ENCODE measurements at regions not wholly inside any gene's neighbourhood (a gene's known extent, or its start where the extent isn't known, plus 50 kb on each side); places are given as distances from the start of the nearest gene placed in this dataset.
"Not testable (repeated sequence)": the region's sequence is repeated elsewhere in the genome, so short reads cannot be mapped to it uniquely, and the experiment has no call there.

- no peak for DNase-seq
Observed at GRCh38 chrX:121456315-121456714, 408.9 kb downstream of the GLUD2 start.

- DNase-seq: no peak
Observed at GRCh38 chrX:121457096-121457495, 409.7 kb downstream of the GLUD2 start.

- DNase-seq: no peak
Observed at GRCh38 chrX:121479406-121479805, 432.0 kb downstream of the GLUD2 start.

- DNase-seq: no peak
Observed at GRCh38 chrX:121496966-121497365, 449.6 kb downstream of the GLUD2 start.

GRCh38 chrX:121504153-121504552 lies 456.7 kb downstream of the GLUD2 start:
- no peak for DNase-seq

GRCh38 chrX:121546317-121546716 lies 498.9 kb downstream of the GLUD2 start:
- no peak for DNase-seq

- no peak for DNase-seq
Observed at GRCh38 chrX:121558886-121559285, 511.5 kb downstream of the GLUD2 start.

- DNase-seq: no peak
Observed at GRCh38 chrX:121562616-121563015, 515.2 kb downstream of the GLUD2 start.

- DNase-seq: no peak
Observed at GRCh38 chrX:121569609-121570008, 522.2 kb downstream of the GLUD2 start.

- DNase-seq: no peak
Observed at GRCh38 chrX:121570072-121570841, 522.8 kb downstream of the GLUD2 start.

GRCh38 chrX:121571333-121571732 lies 523.9 kb downstream of the GLUD2 start:
- DNase-seq: no peak

GRCh38 chrX:121574384-121574783 lies 527.0 kb downstream of the GLUD2 start:
- DNase-seq: not testable (repeated sequence)

GRCh38 chrX:121579016-121579760 lies 531.8 kb downstream of the GLUD2 start:
- no peak for DNase-seq

GRCh38 chrX:121581885-121582284 lies 534.5 kb downstream of the GLUD2 start:
- no peak for DNase-seq

- DNase-seq: no peak
Observed at GRCh38 chrX:121585626-121586025, 538.2 kb downstream of the GLUD2 start.

- DNase-seq: no peak
Observed at GRCh38 chrX:121592884-121593283, 545.5 kb downstream of the GLUD2 start.

GRCh38 chrX:121598356-121598755 lies 550.9 kb downstream of the GLUD2 start:
- DNase-seq: no peak

- DNase-seq: no peak
Observed at GRCh38 chrX:121635141-121635540, 587.7 kb downstream of the GLUD2 start.

- no peak for DNase-seq
Observed at GRCh38 chrX:121639781-121640180, 592.4 kb downstream of the GLUD2 start.

- DNase-seq: no peak
Observed at GRCh38 chrX:121641560-121641959, 594.1 kb downstream of the GLUD2 start.

- DNase-seq: no peak
Observed at GRCh38 chrX:121642415-121642814, 595.0 kb downstream of the GLUD2 start.

- no peak for DNase-seq
Observed at GRCh38 chrX:121649417-121649816, 602.0 kb downstream of the GLUD2 start.

GRCh38 chrX:121655276-121655675 lies 607.9 kb downstream of the GLUD2 start:
- DNase-seq: no peak

- no peak for DNase-seq
Observed at GRCh38 chrX:121666171-121666570, 618.8 kb downstream of the GLUD2 start.

Data from right kidney (tissue), 1 donor.